Renal cortex interstitium (tissue), 11 donors: ENCODE measurements at regions not wholly inside any gene's neighbourhood (a gene's known extent, or its start where the extent isn't known, plus 50 kb on each side); places are given as distances from the start of the nearest gene placed in this dataset.
"Not testable (repeated sequence)": the region's sequence is repeated elsewhere in the genome, so short reads cannot be mapped to it uniquely, and the experiment has no call there.

Experiments used
- DNase-seq, 11 donors: peaks; one replicate each; pipeline ENCODE4 v3.0.0-alpha.2; 2013; ENCODE audit warnings: low read depth in 9 of 11, low spot score in 4 of 11; ENCODE audit errors: extremely low read depth in 1 of 11

- no peak for DNase-seq
Measured at GRCh38 chr3:158882445-158882844, 80.6 kb downstream of the MFSD1 start.

DNA sequence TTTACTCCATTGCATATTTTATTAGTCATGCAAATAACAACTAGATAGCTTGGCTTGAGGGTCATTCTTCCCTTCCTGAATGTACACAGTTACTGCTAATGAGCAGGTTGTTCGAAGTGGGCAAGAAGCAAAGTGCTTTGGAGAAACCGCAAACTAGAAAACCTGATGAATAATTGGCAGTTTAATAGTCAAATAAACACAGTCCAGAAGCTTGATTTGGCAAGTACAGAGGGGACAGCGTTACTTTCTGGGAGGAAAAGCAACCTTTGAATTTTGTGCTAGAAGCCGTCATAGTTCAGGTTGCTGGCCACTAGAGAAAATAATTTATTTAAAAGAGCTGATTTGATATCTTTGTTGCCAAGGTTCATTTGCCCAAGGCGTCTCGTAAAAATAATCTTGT, 94.9 kb downstream of the MFSD1 start:
- DNase-seq = no peak

GRCh38 chr3:158906749-158907148, 104.9 kb downstream of the MFSD1 start:
- no peak for DNase-seq

DNA sequence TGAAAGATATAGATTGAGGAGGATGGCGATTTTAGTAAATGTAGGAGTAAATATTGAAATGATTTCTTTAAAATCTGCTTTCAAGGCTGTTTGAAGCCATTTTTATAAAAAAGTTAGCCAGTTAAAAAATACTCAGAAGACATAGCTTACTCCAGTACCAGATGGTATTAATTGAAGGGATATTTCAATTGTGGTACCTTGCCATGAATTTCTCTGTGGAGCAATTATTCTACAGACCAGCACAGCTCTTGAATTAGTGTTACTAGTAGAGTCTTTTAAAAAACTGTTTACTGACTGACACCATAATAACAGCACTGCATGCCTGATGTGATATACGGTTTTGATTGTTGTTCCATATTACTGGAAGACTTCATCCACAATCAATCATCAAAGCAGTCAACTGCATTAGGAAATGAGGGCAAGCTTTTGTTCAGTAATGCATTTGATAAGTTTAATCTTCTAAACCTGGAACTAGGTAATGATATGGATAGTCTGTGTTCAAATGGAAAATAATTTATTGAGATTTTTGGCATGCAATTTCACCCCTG, 106.4 kb downstream of the MFSD1 start:
- no peak for DNase-seq

GRCh38 chr3:158909870-158910269, 108.0 kb downstream of the MFSD1 start:
- DNase-seq = no peak

DNA sequence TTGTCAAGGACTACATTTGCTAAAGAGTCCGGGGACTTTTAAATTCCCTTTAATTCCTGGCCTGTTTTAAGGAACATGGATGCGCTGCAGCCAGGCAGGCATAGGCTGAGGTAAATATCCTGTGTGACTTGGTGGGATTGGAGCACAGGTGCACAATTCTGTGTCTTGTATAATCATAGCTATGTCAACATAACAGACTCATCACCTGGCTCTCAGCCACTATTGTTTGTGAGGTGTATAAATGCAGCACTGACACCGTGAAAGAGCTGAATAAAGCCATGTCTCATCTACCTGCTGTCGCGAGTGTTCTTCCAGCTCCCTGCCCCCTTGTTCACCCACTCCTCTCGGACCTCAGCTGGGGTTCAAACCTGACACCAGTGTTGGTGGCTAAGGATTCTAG, 109.7 kb downstream of the MFSD1 start:
- DNase-seq = no peak

DNA sequence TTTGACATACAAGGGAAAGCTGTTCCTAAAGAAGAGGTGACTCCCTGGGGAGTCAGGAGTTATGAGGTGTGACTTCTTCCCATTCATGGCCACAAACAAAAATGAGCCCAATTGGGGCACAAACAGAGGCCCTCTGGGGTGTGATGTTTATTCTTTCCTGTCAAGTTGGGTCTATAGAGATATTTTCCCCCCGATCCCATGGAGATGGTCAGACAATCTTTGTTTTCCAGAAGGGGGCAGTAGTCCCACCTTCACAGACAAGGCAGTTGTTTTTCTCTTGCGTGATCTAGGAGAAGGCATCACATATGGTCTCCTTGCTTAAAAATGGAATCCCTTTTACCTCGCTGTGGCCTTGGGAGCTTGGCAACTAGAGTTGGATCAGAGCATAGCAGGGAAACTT, 110.3 kb downstream of the MFSD1 start:
- DNase-seq = no peak

DNA sequence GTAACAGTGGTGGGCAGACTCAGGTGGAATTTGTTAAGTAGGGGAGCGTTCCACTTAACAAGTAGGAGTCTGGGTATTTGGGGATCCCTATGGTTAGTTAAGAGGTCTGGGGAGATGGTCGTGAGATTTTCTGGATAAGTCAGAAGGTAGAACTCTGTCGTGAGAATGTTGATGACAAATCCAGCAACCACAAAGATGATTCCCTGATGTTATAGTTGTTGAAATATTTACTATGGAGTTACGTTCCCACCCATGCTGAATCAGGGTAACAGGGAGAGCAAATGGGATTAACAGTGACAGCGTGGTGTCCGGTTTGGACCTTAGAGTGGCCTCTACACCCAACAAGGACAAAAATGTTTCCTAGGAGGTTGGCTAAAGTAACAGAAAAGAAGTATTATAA, 110.8 kb downstream of the MFSD1 start:
- DNase-seq = no peak

- DNase-seq = no peak
Measured at GRCh38 chr3:158916111-158916510, 114.3 kb downstream of the MFSD1 start.

GRCh38 chr3:158918008-158918407, 116.2 kb downstream of the MFSD1 start:
- DNase-seq = peak; percentile 15 to 56 (median 26)

- no peak for DNase-seq
Measured at GRCh38 chr3:158918451-158918850, 116.6 kb downstream of the MFSD1 start.

DNA sequence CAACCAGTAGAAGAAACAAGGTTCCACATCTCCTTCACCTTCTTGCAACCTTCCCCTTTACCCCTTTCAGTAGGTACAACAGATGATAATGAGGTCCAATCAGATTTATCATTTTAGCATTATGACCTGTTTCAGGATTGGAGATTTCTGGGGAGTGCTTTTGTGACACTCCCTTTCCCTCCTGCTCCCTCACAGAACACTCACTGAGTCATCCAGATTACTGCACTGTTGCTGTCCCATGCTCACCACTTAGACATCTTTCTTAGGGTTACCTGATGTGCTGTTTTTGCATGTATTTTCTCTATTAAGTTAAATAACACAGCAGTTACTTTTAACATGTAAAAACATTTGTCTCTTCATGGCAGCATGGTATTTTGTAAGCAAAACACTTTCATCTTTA, 118.5 kb downstream of the MFSD1 start:
- no peak for DNase-seq

GRCh38 chr3:158925021-158925420, 123.2 kb downstream of the MFSD1 start:
- DNase-seq = no peak

GRCh38 chr3:158925828-158926494, 124.1 kb downstream of the MFSD1 start:
- DNase-seq = no peak

DNA sequence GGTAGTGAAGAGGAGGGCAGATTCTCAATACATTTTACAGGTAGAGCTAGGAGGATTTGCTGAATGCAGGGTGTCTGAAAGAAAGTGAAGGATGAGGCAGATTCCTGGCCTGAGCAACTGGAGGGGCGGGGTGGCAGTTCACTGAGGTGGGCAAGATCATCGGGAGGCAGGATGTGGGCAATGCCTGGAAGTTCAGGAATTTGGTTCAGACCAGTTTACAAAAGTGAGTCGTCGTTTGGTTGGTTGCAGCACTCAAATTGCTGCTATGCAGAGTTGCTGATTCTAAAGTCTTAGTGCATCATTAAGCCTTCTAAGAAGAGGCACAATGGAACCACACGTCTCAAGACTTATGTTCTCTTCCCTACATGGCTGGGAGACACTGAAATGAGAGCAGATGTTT, 134.0 kb downstream of the MFSD1 start:
- no peak for DNase-seq

- DNase-seq = no peak
Measured at GRCh38 chr3:158936530-158937113, 134.8 kb downstream of the MFSD1 start.

GRCh38 chr3:158950178-158950901, 148.5 kb downstream of the MFSD1 start:
- DNase-seq = no peak

- DNase-seq = no peak
Measured at GRCh38 chr3:158953131-158953530, 151.3 kb downstream of the MFSD1 start.

- no peak for DNase-seq
Measured at GRCh38 chr3:158954420-158954819, 152.6 kb downstream of the MFSD1 start.

GRCh38 chr3:158957777-158958176, 155.9 kb downstream of the MFSD1 start:
- DNase-seq = not testable (repeated sequence)
